ENCODE measurements at regions not wholly inside any gene's neighbourhood (a gene's known extent, or its start where the extent isn't known, plus 50 kb on each side); places are given as distances from the start of the nearest gene placed in this dataset.

- DNase-seq, result no peak
These were observed 101.1 kb downstream of the UBIAD1 start for GRCh38 chr1:11373895-11374747.

GRCh38 chr1:11374748-11375110 lies 101.7 kb downstream of the UBIAD1 start:
- no peak for DNase-seq

GRCh38 chr1:11377001-11377583 lies 101.9 kb upstream of the DISP3 start:
- no peak for DNase-seq

GRCh38 chr1:11377954-11378353 lies 101.0 kb upstream of the DISP3 start:
- no peak for DNase-seq

- no peak for DNase-seq
These were observed 99.1 kb upstream of the DISP3 start for GRCh38 chr1:11379851-11380250.

- no peak for DNase-seq
These were observed 98.5 kb upstream of the DISP3 start for GRCh38 chr1:11380500-11380899.

- no peak for DNase-seq
These were observed 95.3 kb upstream of the DISP3 start for GRCh38 chr1:11383553-11384169.

GRCh38 chr1:11384170-11384554 lies 94.8 kb upstream of the DISP3 start:
- DNase-seq, result no peak

- DNase-seq, result no peak
These were observed 91.1 kb upstream of the DISP3 start for GRCh38 chr1:11387829-11388228.

- DNase-seq, result no peak
These were observed 90.3 kb upstream of the DISP3 start for GRCh38 chr1:11388617-11389016.

GRCh38 chr1:11391327-11391726 lies 87.6 kb upstream of the DISP3 start:
- no peak for DNase-seq

GRCh38 chr1:11391886-11392285 lies 87.1 kb upstream of the DISP3 start:
- no peak for DNase-seq

GRCh38 chr1:11394592-11395245 lies 84.2 kb upstream of the DISP3 start:
- DNase-seq, result no peak

- DNase-seq, result no peak
These were observed 83.3 kb upstream of the DISP3 start for GRCh38 chr1:11395616-11396015.

GRCh38 chr1:11397151-11397901 lies 81.6 kb upstream of the DISP3 start:
- no peak for DNase-seq

GRCh38 chr1:11399250-11399649 lies 79.7 kb upstream of the DISP3 start:
- no peak for DNase-seq

GRCh38 chr1:11400155-11400554 lies 78.8 kb upstream of the DISP3 start:
- no peak for DNase-seq

GRCh38 chr1:11400567-11400966 lies 78.4 kb upstream of the DISP3 start:
- no peak for DNase-seq

GRCh38 chr1:11406845-11407244 lies 72.1 kb upstream of the DISP3 start:
- no peak for DNase-seq

- peak; percentile 10 for DNase-seq
These were observed 71.5 kb upstream of the DISP3 start for GRCh38 chr1:11407301-11407994.

- DNase-seq, result no peak
These were observed 66.8 kb upstream of the DISP3 start for GRCh38 chr1:11412141-11412540.

- DNase-seq, result no peak
These were observed 65.0 kb upstream of the DISP3 start for GRCh38 chr1:11413986-11414391.

Data from CD4-positive, alpha-beta T cell treated with Interleukin-17A for 1 hour (primary cell).